ENCODE measurements at regions not wholly inside any gene's neighbourhood (a gene's known extent, or its start where the extent isn't known, plus 50 kb on each side); places are given as distances from the start of the nearest gene placed in this dataset.
"Not testable (repeated sequence)": the region's sequence is repeated elsewhere in the genome, so short reads cannot be mapped to it uniquely, and the experiment has no call there.

GRCh38 chr3:75300606-75301005 is 363.5 kb upstream of the FRG2C start:
- H3K4me3 ChIP-seq (ENCODE audit: low read depth, low read length), result no peak overlapping the region
- TF ChIP-seq CTCF (IDR thresholded peaks at IDR 0.05; ENCODE audit: low read depth, low read length), result no peak

GRCh38 chr3:75301050-75301449 is 363.1 kb upstream of the FRG2C start:
- not testable (repeated sequence) for H3K4me3 ChIP-seq (ENCODE audit: low read depth, low read length)

GRCh38 chr3:75303741-75304140 is 360.4 kb upstream of the FRG2C start:
- no peak for TF ChIP-seq CTCF (IDR thresholded peaks at IDR 0.05; ENCODE audit: low read depth, low read length)
- H3K4me3 ChIP-seq (ENCODE audit: low read depth, low read length), result no peak overlapping the region

GRCh38 chr3:75305901-75306300 is 358.2 kb upstream of the FRG2C start:
- no peak overlapping the region for H3K4me3 ChIP-seq (ENCODE audit: low read depth, low read length)
- no peak for TF ChIP-seq CTCF (IDR thresholded peaks at IDR 0.05; ENCODE audit: low read depth, low read length)

- not testable (repeated sequence) for H3K4me3 ChIP-seq (ENCODE audit: low read depth, low read length)
These were observed 352.8 kb upstream of the FRG2C start for GRCh38 chr3:75311306-75311705.

- not testable (repeated sequence) for H3K4me3 ChIP-seq (ENCODE audit: low read depth, low read length)
These were observed 351.7 kb upstream of the FRG2C start for GRCh38 chr3:75312469-75312868.

GRCh38 chr3:75319776-75320175 is 344.4 kb upstream of the FRG2C start:
- not testable (repeated sequence) for H3K4me3 ChIP-seq (ENCODE audit: low read depth, low read length)

- no peak for TF ChIP-seq CTCF (IDR thresholded peaks at IDR 0.05; ENCODE audit: low read depth, low read length)
- H3K4me3 ChIP-seq (ENCODE audit: low read depth, low read length), result no peak overlapping the region
These were observed 343.8 kb upstream of the FRG2C start for GRCh38 chr3:75320369-75320768.

GRCh38 chr3:75321060-75321459 is 343.1 kb upstream of the FRG2C start:
- TF ChIP-seq CTCF (IDR thresholded peaks at IDR 0.05; ENCODE audit: low read depth, low read length), result no peak
- H3K4me3 ChIP-seq (ENCODE audit: low read depth, low read length), result no peak overlapping the region

GRCh38 chr3:75323936-75324335 is 340.2 kb upstream of the FRG2C start:
- not testable (repeated sequence) for H3K4me3 ChIP-seq (ENCODE audit: low read depth, low read length)

Data from WI38 (cell line).